Stimulated activated CD8-positive, alpha-beta memory T cell treated with anti-CD3 and anti-CD28 coated beads, Interleukin-12 subunit alpha, Interleukin-12 subunit beta, amount 100 ng/mL, for 4 hours (primary cell): ENCODE measurements at regions not wholly inside any gene's neighbourhood (a gene's known extent, or its start where the extent isn't known, plus 50 kb on each side); places are given as distances from the start of the nearest gene placed in this dataset.

ENCODE experiments used
- DNase-seq: peaks from one replicate; pipeline ENCODE4 v3.0.0-alpha.2; 2020; ENCODE audit warnings: low read depth

- DNase-seq, result no peak
Measured at GRCh38 chr14:36465178-36465577, 54.9 kb downstream of the NKX2-1 start.

- DNase-seq, result no peak
Measured at GRCh38 chr14:36462890-36463289, 57.1 kb downstream of the NKX2-1 start.

GRCh38 chr14:36455241-36455627 is 64.8 kb downstream of the NKX2-1 start:
- DNase-seq, result no peak

- DNase-seq, result no peak
Measured at GRCh38 chr14:36454599-36455240, 65.3 kb downstream of the NKX2-1 start.

- no peak for DNase-seq
Measured at GRCh38 chr14:36452860-36453259, 67.2 kb downstream of the NKX2-1 start.

GRCh38 chr14:36451310-36452065 is 68.5 kb downstream of the NKX2-1 start:
- DNase-seq, result no peak

GRCh38 chr14:36450550-36450949 is 69.5 kb downstream of the NKX2-1 start:
- DNase-seq, result no peak

- DNase-seq, result no peak
Measured at GRCh38 chr14:36449903-36450302, 70.1 kb downstream of the NKX2-1 start.

GRCh38 chr14:36443374-36443773 is 76.7 kb downstream of the NKX2-1 start:
- DNase-seq, result no peak

GRCh38 chr14:36442824-36443241 is 77.2 kb downstream of the NKX2-1 start:
- no peak for DNase-seq

GRCh38 chr14:36441283-36441682 is 78.7 kb downstream of the NKX2-1 start:
- DNase-seq, result no peak

GRCh38 chr14:36439766-36440165 is 80.3 kb downstream of the NKX2-1 start:
- DNase-seq, result no peak

- DNase-seq, result no peak
Measured at GRCh38 chr14:36438883-36439282, 81.1 kb downstream of the NKX2-1 start.

- DNase-seq, result no peak
Measured at GRCh38 chr14:36430662-36431084, 89.4 kb downstream of the NKX2-1 start.

GRCh38 chr14:36430169-36430568 is 89.9 kb downstream of the NKX2-1 start:
- DNase-seq, result no peak

GRCh38 chr14:36429692-36430091 is 90.3 kb downstream of the NKX2-1 start:
- no peak for DNase-seq

GRCh38 chr14:36428350-36428749 is 91.7 kb downstream of the NKX2-1 start:
- no peak for DNase-seq

GRCh38 chr14:36426836-36427235 is 93.2 kb downstream of the NKX2-1 start:
- DNase-seq, result no peak

- DNase-seq, result no peak
Measured at GRCh38 chr14:36426113-36426512, 93.9 kb downstream of the NKX2-1 start.

GRCh38 chr14:36424478-36425102 is 95.4 kb downstream of the NKX2-1 start:
- DNase-seq, result no peak

- no peak for DNase-seq
Measured at GRCh38 chr14:36423430-36423829, 96.6 kb downstream of the NKX2-1 start.

- no peak for DNase-seq
Measured at GRCh38 chr14:36420149-36420687, 99.8 kb upstream of the MBIP start.

GRCh38 chr14:36418937-36419336 is 98.5 kb upstream of the MBIP start:
- no peak for DNase-seq
